ENCODE measurements at regions not wholly inside any gene's neighbourhood (a gene's known extent, or its start where the extent isn't known, plus 50 kb on each side); places are given as distances from the start of the nearest gene placed in this dataset.

DNA sequence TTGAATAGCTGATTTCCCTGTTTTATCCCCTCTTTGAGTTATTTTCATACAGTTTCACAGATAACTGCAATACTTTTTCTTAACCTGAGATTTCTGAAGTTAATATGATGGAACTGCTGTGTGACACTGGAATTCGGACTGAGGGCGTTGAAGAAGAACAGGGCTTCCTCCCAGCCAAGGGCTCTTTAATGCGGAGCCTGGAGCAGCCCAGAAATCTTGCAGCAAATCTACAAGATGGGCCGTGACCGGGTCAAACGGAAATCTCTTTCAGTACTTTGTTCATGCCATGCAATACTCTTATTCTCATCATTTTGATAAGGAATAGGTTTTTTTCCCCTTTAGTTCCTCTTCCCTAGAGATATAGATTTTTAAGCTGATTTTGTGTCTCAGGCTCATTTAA is 236.8 kb upstream of the IRX4 start:
- Histone ChIP-seq H3K27ac (no peak overlapping the region), H3K27me3 (replicated peaks; ENCODE audit: insufficient read depth) (no peaks in the 10 kb centered on the region), H3K9me3 (no peaks in the 10 kb centered on the region), H3K36me3 (no peaks in the 10 kb centered on the region), H3K4me3 (no peak overlapping the region), H3K4me1 (ENCODE audit: control insufficient read depth in 1 of 2, low read depth in 2 of 2) (no peaks in the 10 kb centered on the region)
- no peak for DNase-seq (ENCODE audit: low spot score)
- TF ChIP-seq, protein P1, sequence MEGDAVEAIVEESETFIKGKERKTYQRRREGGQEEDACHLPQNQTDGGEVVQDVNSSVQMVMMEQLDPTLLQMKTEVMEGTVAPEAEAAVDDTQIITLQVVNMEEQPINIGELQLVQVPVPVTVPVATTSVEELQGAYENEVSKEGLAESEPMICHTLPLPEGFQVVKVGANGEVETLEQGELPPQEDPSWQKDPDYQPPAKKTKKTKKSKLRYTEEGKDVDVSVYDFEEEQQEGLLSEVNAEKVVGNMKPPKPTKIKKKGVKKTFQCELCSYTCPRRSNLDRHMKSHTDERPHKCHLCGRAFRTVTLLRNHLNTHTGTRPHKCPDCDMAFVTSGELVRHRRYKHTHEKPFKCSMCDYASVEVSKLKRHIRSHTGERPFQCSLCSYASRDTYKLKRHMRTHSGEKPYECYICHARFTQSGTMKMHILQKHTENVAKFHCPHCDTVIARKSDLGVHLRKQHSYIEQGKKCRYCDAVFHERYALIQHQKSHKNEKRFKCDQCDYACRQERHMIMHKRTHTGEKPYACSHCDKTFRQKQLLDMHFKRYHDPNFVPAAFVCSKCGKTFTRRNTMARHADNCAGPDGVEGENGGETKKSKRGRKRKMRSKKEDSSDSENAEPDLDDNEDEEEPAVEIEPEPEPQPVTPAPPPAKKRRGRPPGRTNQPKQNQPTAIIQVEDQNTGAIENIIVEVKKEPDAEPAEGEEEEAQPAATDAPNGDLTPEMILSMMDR (IDR thresholded peaks at IDR 0.05) = no peak
- ATAC-seq (ENCODE audit: insufficient number of reproducible peaks, low FRiP score, low read depth) = no peak

DNA sequence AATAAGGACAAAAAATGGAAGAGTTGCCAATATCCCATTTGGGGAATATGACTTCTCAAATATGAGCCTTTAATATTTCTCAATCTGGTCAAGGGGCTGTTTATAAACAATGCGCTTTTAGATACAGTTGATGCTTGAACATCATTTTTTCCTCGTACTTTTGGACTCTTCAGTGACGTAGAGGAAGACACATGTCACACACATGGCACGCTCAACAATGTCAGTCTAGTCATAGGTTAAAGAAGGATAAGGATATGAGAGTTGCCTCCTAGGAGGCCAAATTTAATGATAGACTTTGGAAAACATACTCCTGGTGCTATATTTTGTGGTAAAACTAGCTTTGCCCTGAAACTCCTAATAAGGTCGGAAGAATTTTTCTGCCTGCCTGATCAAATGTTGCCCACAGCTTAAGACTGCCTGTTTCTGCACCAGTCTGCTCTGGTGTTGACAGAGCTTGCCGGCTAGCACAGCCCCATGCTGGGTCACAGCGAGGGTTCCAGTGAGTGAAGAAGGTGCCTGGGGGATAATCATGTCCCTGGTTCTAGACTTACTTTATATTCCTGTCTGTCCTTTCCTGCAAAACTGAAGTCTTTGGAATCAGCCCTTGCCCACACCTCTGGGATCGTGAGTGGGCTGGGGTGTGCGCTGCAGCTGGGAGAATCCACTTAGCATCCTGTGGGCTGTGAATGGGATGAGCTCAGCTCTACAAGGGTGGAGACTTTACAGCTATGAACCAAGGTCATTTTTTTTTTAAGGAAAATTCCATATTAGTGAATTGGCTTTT is 230.8 kb upstream of the IRX4 start:
- Histone ChIP-seq H3K4me1 (ENCODE audit: control insufficient read depth in 1 of 2, low read depth in 2 of 2) (no peaks in the 10 kb centered on the region), H3K9me3 (no peaks in the 10 kb centered on the region)
- no peak for DNase-seq (ENCODE audit: low spot score)

DNA sequence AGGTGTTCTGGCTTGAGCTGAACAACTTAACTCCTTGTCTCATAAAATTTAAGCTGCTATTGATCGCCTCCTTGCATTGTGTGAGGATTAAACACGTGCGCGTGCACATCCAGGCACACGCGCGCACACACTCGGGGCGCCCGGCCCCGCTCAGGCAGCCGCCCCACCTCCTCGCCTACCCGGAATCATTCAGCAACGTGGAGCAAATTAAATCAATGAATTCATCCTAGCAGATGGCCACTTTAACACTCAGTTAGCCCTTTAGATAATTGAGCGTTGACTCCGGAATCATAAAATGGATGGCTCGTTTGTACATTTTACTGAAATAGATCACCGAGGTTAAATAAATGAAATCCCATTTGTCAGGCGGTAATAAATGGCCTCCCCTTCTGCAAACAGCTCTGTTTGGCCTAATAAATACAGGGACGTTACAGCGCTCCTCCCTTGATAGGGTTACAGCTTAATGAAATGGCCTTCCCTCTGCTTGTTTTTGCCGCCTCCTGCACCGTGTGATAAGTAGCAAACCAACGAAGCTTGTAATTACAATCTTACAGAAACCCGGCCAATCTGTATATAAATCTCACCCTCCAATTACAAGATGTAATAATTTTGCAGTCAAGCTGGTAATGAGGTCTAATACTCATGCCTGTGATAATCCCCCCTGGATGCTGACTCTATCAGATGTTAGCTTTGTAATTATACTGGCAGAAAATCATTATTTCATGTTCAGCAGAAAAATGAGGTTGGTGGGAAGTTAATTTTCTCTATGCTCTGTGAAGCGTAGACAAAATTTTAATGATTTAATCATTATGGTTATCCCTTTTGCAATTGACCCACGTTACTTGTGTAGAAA is 229.7 kb upstream of the IRX4 start:
- Histone ChIP-seq H3K27ac (no peak overlapping the region), H3K9me3 (no peaks in the 10 kb centered on the region), H3K4me3 (no peak overlapping the region), H3K27me3 (replicated peaks; ENCODE audit: insufficient read depth) (no peaks in the 10 kb centered on the region), H3K4me1 (ENCODE audit: control insufficient read depth in 1 of 2, low read depth in 2 of 2) (no peaks in the 10 kb centered on the region), H3K36me3 (no peaks in the 10 kb centered on the region)
- TF ChIP-seq, protein P1 (IDR thresholded peaks at IDR 0.05) = no peak
- no peak for DNase-seq (ENCODE audit: low spot score)
- no peak for ATAC-seq (ENCODE audit: insufficient number of reproducible peaks, low FRiP score, low read depth)

More for the DNA sequence above, 230.8 kb upstream of the IRX4 start:
- no peak overlapping the region for H3K27ac ChIP-seq
- H3K4me3 ChIP-seq = no peak overlapping the region
- no peaks in the 10 kb centered on the region for H3K36me3 ChIP-seq
- no peaks in the 10 kb centered on the region for H3K27me3 ChIP-seq (replicated peaks; ENCODE audit: insufficient read depth)
- TF ChIP-seq, protein P1 (IDR thresholded peaks at IDR 0.05) = no peak
- no peak for ATAC-seq (ENCODE audit: insufficient number of reproducible peaks, low FRiP score, low read depth)

DNA sequence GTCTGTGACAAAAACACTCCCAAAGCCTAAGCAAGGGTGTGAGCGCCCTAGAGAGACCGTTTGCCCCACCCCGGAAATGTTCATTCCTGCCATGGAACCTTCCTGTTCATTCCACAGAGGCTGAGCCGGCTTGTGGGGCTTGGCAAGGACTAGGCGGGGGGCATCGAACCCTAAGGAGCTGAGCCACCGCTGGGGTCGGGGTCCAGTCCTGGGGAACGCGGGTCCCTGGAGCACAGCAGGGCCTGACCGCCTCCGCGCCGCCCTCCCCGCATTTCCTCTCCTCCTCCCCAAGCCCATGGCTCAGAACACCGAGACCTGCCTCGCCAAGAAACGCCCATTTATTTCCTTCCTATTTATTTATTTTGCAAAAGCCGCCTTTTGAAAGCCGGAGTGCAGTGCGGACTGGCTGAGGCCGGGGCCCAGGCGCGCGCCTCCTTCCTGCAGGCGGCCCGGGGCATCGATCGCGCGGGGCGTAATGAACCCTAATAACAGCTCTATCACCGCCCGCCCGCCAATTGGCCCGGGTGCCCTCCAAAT is 228.9 kb upstream of the IRX4 start:
- TF ChIP-seq, protein P1 (IDR thresholded peaks at IDR 0.05) = no peak

DNA sequence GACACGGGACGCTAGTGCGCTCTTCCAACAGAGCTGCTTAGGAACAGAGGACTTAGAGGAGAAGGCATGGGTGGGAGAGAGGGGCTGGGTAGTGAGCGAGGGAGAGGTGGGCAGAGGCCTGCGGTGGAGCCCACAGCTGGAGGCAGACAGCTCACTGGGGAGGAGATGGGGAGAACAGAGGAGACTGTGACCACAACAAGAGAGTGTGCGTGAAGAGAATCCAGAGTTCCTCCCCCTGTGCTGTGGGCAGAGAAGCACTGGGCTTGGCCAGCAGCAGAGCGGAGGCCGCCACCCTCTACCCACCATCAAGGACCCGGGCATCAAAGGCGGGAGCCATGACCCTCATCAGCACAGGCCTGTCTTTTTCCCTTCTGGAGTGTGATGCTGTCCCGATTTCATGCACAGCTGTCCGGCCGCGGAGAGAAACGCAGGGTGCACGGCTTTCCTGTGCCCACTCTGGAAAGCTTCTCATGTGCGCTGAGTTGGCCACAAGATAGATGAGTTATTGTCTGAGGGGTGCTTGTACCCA is 228.3 kb upstream of the IRX4 start:
- TF ChIP-seq, protein P1 (IDR thresholded peaks at IDR 0.05) = no peak
- H3K27ac ChIP-seq = no peak overlapping the region
- ATAC-seq (ENCODE audit: insufficient number of reproducible peaks, low FRiP score, low read depth) = no peak

More for the DNA sequence above, 228.9 kb upstream of the IRX4 start:
- Histone ChIP-seq H3K36me3 (no peaks in the 10 kb centered on the region), H3K9me3 (peaks cover 2% of the 10 kb centered on the region), H3K27ac (no peak overlapping the region), H3K27me3 (replicated peaks; ENCODE audit: insufficient read depth) (no peaks in the 10 kb centered on the region), H3K4me1 (ENCODE audit: control insufficient read depth in 1 of 2, low read depth in 2 of 2) (no peaks in the 10 kb centered on the region), H3K4me3 (no peak overlapping the region)
- ATAC-seq (ENCODE audit: insufficient number of reproducible peaks, low FRiP score, low read depth) (no peak), DNase-seq (ENCODE audit: low spot score) (no peak)

More for the DNA sequence above, 228.3 kb upstream of the IRX4 start:
- no peak for DNase-seq (ENCODE audit: low spot score)
- Histone ChIP-seq H3K4me3 (no peak overlapping the region), H3K36me3 (no peaks in the 10 kb centered on the region), H3K9me3 (peaks cover 7% of the 10 kb centered on the region), H3K4me1 (ENCODE audit: control insufficient read depth in 1 of 2, low read depth in 2 of 2) (no peaks in the 10 kb centered on the region), H3K27me3 (replicated peaks; ENCODE audit: insufficient read depth) (no peaks in the 10 kb centered on the region)
